ENCODE measurements at regions not wholly inside any gene's neighbourhood (a gene's known extent, or its start where the extent isn't known, plus 50 kb on each side); places are given as distances from the start of the nearest gene placed in this dataset.
"Not testable (repeated sequence)": the region's sequence is repeated elsewhere in the genome, so short reads cannot be mapped to it uniquely, and the experiment has no call there.

- H3K9me3 ChIP-seq (ENCODE audit: control insufficient read depth, insufficient read depth, low read depth, low read length); H3K27ac ChIP-seq (ENCODE audit: low read length); intact Hi-C loops (cut with micrococcal nuclease; ENCODE audit: unreplicated experiment); H3K27me3 ChIP-seq (ENCODE audit: control insufficient read depth, insufficient read depth, low read length); H3K4me3 ChIP-seq (ENCODE audit: low read depth in 2 of 2, low read length in 2 of 2); H3K36me3 ChIP-seq (ENCODE audit: control insufficient read depth, insufficient read depth, low read length); CTCF ChIA-PET; H3K4me1 ChIP-seq (ENCODE audit: control insufficient read depth, insufficient read depth, low read length); POLR2A ChIA-PET; ATAC-seq; BruUV-seq (replicated peaks); in situ Hi-C loops (cut with HindIII; ENCODE audit: low pct_unique_long_range_greater_than_20kb, low sequenced_read_pairs); DNase-seq (ENCODE audit: low read depth, low spot score): not testable (repeated sequence)
Measured at GRCh38 chr5:176061269-176061622, 93.1 kb upstream of the THOC3 start.

GRCh38 chr5:176061660-176062059 lies 93.5 kb upstream of the THOC3 start:
- BruUV-seq (replicated peaks); CTCF ChIA-PET: not testable (repeated sequence)

GRCh38 chr5:176066262-176066945 lies 98.3 kb upstream of the THOC3 start:
- POLR2A ChIA-PET; intact Hi-C loops (cut with micrococcal nuclease; ENCODE audit: unreplicated experiment); DNase-seq (ENCODE audit: low read depth, low spot score); H3K4me1 ChIP-seq (ENCODE audit: control insufficient read depth, insufficient read depth, low read length); BruUV-seq (replicated peaks); CTCF ChIA-PET; H3K36me3 ChIP-seq (ENCODE audit: control insufficient read depth, insufficient read depth, low read length); in situ Hi-C loops (cut with HindIII; ENCODE audit: low pct_unique_long_range_greater_than_20kb, low sequenced_read_pairs); H3K27ac ChIP-seq (ENCODE audit: low read length); H3K4me3 ChIP-seq (ENCODE audit: low read depth in 2 of 2, low read length in 2 of 2); H3K9me3 ChIP-seq (ENCODE audit: control insufficient read depth, insufficient read depth, low read depth, low read length); ATAC-seq; H3K27me3 ChIP-seq (ENCODE audit: control insufficient read depth, insufficient read depth, low read length): not testable (repeated sequence)

More at GRCh38 chr5:176061660-176062059, 93.5 kb upstream of the THOC3 start:
- H3K9me3 ChIP-seq (ENCODE audit: control insufficient read depth, insufficient read depth, low read depth, low read length); DNase-seq (ENCODE audit: low read depth, low spot score); H3K27me3 ChIP-seq (ENCODE audit: control insufficient read depth, insufficient read depth, low read length); H3K36me3 ChIP-seq (ENCODE audit: control insufficient read depth, insufficient read depth, low read length); H3K4me3 ChIP-seq (ENCODE audit: low read depth in 2 of 2, low read length in 2 of 2); H3K4me1 ChIP-seq (ENCODE audit: control insufficient read depth, insufficient read depth, low read length); in situ Hi-C loops (cut with HindIII; ENCODE audit: low pct_unique_long_range_greater_than_20kb, low sequenced_read_pairs); H3K27ac ChIP-seq (ENCODE audit: low read length); POLR2A ChIA-PET; intact Hi-C loops (cut with micrococcal nuclease; ENCODE audit: unreplicated experiment); ATAC-seq: not testable (repeated sequence)

GRCh38 chr5:176067162-176067561 lies 99.0 kb upstream of the THOC3 start:
- CTCF ChIA-PET; H3K27ac ChIP-seq (ENCODE audit: low read length); ATAC-seq; in situ Hi-C loops (cut with HindIII; ENCODE audit: low pct_unique_long_range_greater_than_20kb, low sequenced_read_pairs); H3K9me3 ChIP-seq (ENCODE audit: control insufficient read depth, insufficient read depth, low read depth, low read length); H3K27me3 ChIP-seq (ENCODE audit: control insufficient read depth, insufficient read depth, low read length); H3K36me3 ChIP-seq (ENCODE audit: control insufficient read depth, insufficient read depth, low read length); DNase-seq (ENCODE audit: low read depth, low spot score); BruUV-seq (replicated peaks); H3K4me3 ChIP-seq (ENCODE audit: low read depth in 2 of 2, low read length in 2 of 2); POLR2A ChIA-PET; intact Hi-C loops (cut with micrococcal nuclease; ENCODE audit: unreplicated experiment); H3K4me1 ChIP-seq (ENCODE audit: control insufficient read depth, insufficient read depth, low read length): not testable (repeated sequence)

- in situ Hi-C loops (cut with HindIII; ENCODE audit: low pct_unique_long_range_greater_than_20kb, low sequenced_read_pairs); H3K27ac ChIP-seq (ENCODE audit: low read length); H3K4me1 ChIP-seq (ENCODE audit: control insufficient read depth, insufficient read depth, low read length); H3K36me3 ChIP-seq (ENCODE audit: control insufficient read depth, insufficient read depth, low read length); CTCF ChIA-PET; POLR2A ChIA-PET; ATAC-seq; intact Hi-C loops (cut with micrococcal nuclease; ENCODE audit: unreplicated experiment); H3K4me3 ChIP-seq (ENCODE audit: low read depth in 2 of 2, low read length in 2 of 2); H3K9me3 ChIP-seq (ENCODE audit: control insufficient read depth, insufficient read depth, low read depth, low read length); BruUV-seq (replicated peaks); DNase-seq (ENCODE audit: low read depth, low spot score); H3K27me3 ChIP-seq (ENCODE audit: control insufficient read depth, insufficient read depth, low read length): not testable (repeated sequence)
Measured at GRCh38 chr5:176067948-176068347, 99.8 kb upstream of the THOC3 start.

- DNase-seq (ENCODE audit: low read depth, low spot score); H3K4me3 ChIP-seq (ENCODE audit: low read depth in 2 of 2, low read length in 2 of 2); CTCF ChIA-PET; POLR2A ChIA-PET; H3K27me3 ChIP-seq (ENCODE audit: control insufficient read depth, insufficient read depth, low read length); BruUV-seq (replicated peaks); H3K4me1 ChIP-seq (ENCODE audit: control insufficient read depth, insufficient read depth, low read length); H3K27ac ChIP-seq (ENCODE audit: low read length); in situ Hi-C loops (cut with HindIII; ENCODE audit: low pct_unique_long_range_greater_than_20kb, low sequenced_read_pairs); ATAC-seq; H3K9me3 ChIP-seq (ENCODE audit: control insufficient read depth, insufficient read depth, low read depth, low read length); H3K36me3 ChIP-seq (ENCODE audit: control insufficient read depth, insufficient read depth, low read length); intact Hi-C loops (cut with micrococcal nuclease; ENCODE audit: unreplicated experiment): not testable (repeated sequence)
Measured at GRCh38 chr5:176073996-176074571, 106.0 kb upstream of the THOC3 start.

GRCh38 chr5:176083717-176084116 lies 115.6 kb upstream of the THOC3 start:
- ATAC-seq; CTCF ChIA-PET; H3K36me3 ChIP-seq (ENCODE audit: control insufficient read depth, insufficient read depth, low read length); H3K27ac ChIP-seq (ENCODE audit: low read length); in situ Hi-C loops (cut with HindIII; ENCODE audit: low pct_unique_long_range_greater_than_20kb, low sequenced_read_pairs); H3K9me3 ChIP-seq (ENCODE audit: control insufficient read depth, insufficient read depth, low read depth, low read length); POLR2A ChIA-PET; H3K4me3 ChIP-seq (ENCODE audit: low read depth in 2 of 2, low read length in 2 of 2); BruUV-seq (replicated peaks); DNase-seq (ENCODE audit: low read depth, low spot score); H3K4me1 ChIP-seq (ENCODE audit: control insufficient read depth, insufficient read depth, low read length); H3K27me3 ChIP-seq (ENCODE audit: control insufficient read depth, insufficient read depth, low read length); intact Hi-C loops (cut with micrococcal nuclease; ENCODE audit: unreplicated experiment): not testable (repeated sequence)

All from Panc1 (cell line).